ENCODE measurements at regions not wholly inside any gene's neighbourhood (a gene's known extent, or its start where the extent isn't known, plus 50 kb on each side); places are given as distances from the start of the nearest gene placed in this dataset.

GRCh38 chr7:53657586-53657985 lies 622.2 kb downstream of the POM121L12 start:
- TF ChIP-seq CTCF (IDR thresholded peaks at IDR 0.05; ENCODE audit: control extremely low read depth in 1 of 3, insufficient read depth in 1 of 3, low read depth in 1 of 3, low read length in 3 of 3) = no peak
- TF ChIP-seq SIN3A (conservative IDR thresholded peaks at IDR 0.05 in 1 of 2, IDR thresholded peaks at IDR 0.05 in 1 of 2; ENCODE audit: low read depth in 1 of 2, low read length in 2 of 2) = no peak
- no peak for TF ChIP-seq CEBPB (IDR thresholded peaks at IDR 0.05; ENCODE audit: low read depth, low read length)
- TF ChIP-seq YY1 (IDR thresholded peaks at IDR 0.05; ENCODE audit: low read depth, low read length) = no peak
- TF ChIP-seq SP2 (IDR thresholded peaks at IDR 0.05; ENCODE audit: low read length) = no peak
- TF ChIP-seq RAD21 (IDR thresholded peaks at IDR 0.05 in 1 of 2, conservative IDR thresholded peaks at IDR 0.05 in 1 of 2; ENCODE audit: low read depth in 2 of 2, low read length in 2 of 2) = no peak
- TF ChIP-seq USF2 (IDR thresholded peaks at IDR 0.05; ENCODE audit: low read length) = no peak
- no peak for TF ChIP-seq BRCA1 (IDR thresholded peaks at IDR 0.05; ENCODE audit: low read depth, low read length)
- no peak for TF ChIP-seq POLR2A (IDR thresholded peaks at IDR 0.05; ENCODE audit: control extremely low read depth in 1 of 2, low read depth in 2 of 2, low read length in 2 of 2)
- no peak for TF ChIP-seq EZH2 (IDR thresholded peaks at IDR 0.05; ENCODE audit: low read depth, low read length, severe bottlenecking)
- no peak for TF ChIP-seq CHD1 (IDR thresholded peaks at IDR 0.05; ENCODE audit: low read depth, low read length)
- no peak for TF ChIP-seq ATF3 (IDR thresholded peaks at IDR 0.05; ENCODE audit: insufficient read depth, low read depth, low read length)
- TF ChIP-seq FOSL1 (IDR thresholded peaks at IDR 0.05; ENCODE audit: insufficient read depth, low read depth, low read length) = no peak
- TF ChIP-seq POLR2AphosphoS5 (IDR thresholded peaks at IDR 0.05; ENCODE audit: low read depth, low read length) = no peak

All from H1 (cell line).